ENCODE measurements at regions not wholly inside any gene's neighbourhood (a gene's known extent, or its start where the extent isn't known, plus 50 kb on each side); places are given as distances from the start of the nearest gene placed in this dataset.
A peak's percentile ranks its signal among the peaks of the same experiment; 100 is the strongest.

DNA sequence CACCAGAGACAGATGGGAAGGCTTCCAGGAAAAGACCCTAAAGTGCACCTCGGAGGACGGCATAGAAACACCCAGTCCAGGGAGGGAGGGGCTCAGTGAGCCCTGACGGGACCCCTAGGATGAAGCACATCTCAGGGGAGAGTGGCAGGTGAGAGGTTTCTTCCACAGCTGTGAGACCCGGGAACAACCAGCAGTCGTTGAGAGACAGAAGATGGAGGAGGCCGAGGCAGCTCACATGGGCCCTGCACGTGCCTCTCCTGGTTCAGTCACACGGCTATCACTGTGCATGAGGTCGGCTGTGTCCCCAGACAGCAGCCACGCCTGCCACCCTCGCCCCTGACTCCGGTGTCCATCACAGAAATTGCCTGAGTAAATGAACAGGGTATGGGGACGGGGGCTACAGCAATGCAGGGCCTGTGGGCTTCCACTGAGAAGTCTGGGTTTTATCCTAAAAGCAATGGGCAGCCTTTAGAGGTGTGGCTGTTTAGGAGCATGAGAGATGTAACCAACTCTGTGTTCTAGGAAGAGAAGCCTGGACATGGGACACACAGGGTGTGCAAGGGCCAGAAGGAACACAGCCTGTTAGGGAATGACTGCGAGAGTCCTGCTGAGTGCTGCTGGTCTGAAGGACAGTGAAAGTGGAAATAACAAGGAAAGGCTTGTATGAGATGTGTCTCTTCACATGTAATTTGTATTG, 102.0 kb downstream of the TMEM18 start:
- DNase-seq = no peak

DNA sequence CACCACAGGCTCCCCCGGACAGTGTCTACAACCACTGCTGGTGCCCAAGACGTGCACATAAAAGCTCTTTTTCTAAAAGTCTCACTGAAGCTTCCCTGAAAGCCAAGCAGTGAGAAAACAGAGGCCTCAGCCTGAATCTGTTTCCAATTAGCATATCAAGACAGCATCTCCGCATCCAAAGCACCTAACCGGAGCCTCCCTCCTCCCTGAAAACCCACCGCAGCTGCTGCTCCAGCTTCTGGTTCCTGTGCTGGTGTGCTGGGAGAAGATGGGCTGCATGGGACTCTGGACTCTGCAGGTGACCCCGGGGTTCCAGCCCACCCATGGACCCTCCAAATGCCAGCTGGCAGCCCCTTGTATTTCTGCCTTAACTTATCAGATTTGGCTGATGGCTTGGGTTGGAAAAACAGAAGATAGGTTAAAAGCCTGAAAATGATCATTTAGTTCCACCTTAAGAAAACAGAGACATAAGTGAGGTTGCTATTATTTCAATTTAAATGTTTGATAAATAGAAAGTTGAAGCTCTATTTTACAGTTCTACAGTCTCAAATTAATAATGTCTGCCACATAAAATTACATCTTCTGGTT, 103.3 kb downstream of the TMEM18 start:
- DNase-seq = no peak

DNA sequence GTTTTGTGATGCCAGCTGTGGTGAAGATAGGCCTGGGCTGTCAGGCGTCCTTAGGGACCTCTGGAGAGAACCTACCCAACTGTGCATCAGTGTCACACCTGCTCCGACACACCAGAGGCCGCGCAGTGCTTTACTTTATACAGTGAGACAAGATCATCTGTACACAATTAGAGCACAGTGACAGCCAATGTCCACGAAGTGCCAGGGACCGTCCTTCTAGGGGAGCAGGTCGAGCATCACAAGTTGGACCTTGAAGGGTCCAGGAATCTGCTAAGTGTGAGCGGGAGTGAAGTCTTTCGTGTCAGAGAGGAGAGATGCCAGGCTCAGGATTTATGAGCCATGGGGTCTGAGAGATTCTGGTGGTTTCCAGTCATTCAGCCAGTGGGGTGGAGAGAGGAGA, 104.2 kb downstream of the TMEM18 start:
- no peak for DNase-seq

DNA sequence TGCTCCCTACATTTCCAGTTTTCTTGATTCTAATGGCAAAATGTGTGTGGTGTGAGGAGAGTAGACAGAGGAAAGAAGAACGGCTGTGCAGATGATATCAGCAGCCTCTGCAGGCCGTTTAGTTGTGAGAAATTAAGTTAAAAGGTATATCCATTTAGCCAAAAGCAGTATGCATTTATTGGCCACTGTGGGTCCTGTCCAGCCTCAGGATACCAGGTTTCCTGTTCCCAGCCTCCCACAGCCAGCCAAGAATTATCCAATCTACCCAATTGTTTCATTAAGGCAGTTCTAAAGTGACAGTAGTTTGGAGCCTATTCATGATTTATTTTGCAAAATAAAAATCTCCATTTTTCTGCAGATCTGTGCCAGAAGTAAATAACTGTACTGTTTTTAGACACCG, 107.5 kb downstream of the TMEM18 start:
- no peak for DNase-seq

DNA sequence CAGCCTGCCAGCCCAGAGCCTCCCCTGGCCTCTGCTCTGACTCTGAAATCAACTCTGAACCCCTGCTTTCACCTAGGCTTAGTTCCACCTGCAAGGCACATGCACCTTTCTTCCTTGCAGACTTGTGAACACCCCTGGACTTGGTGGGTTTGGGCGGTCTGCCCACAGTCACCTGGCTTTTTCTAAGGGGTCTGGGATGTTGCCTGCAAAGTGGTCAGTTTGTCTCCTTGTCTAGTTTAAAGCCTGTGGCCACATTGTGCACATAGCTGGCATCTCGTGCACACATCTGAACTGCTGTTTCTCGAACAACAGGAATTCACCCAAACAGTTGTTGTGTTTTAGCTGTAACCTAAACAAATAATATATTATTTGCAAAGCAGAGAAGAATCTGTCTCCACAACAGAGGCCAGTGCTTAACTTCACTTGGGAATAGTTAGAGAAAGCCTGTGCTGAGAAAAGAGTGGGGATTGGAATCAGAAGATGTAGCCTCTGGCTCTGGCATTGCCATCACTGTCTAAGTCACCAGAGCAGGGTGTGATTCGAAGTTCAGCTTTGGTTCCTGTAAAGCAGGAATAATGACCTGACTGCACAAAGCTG, 108.5 kb downstream of the TMEM18 start:
- no peak for DNase-seq

DNA sequence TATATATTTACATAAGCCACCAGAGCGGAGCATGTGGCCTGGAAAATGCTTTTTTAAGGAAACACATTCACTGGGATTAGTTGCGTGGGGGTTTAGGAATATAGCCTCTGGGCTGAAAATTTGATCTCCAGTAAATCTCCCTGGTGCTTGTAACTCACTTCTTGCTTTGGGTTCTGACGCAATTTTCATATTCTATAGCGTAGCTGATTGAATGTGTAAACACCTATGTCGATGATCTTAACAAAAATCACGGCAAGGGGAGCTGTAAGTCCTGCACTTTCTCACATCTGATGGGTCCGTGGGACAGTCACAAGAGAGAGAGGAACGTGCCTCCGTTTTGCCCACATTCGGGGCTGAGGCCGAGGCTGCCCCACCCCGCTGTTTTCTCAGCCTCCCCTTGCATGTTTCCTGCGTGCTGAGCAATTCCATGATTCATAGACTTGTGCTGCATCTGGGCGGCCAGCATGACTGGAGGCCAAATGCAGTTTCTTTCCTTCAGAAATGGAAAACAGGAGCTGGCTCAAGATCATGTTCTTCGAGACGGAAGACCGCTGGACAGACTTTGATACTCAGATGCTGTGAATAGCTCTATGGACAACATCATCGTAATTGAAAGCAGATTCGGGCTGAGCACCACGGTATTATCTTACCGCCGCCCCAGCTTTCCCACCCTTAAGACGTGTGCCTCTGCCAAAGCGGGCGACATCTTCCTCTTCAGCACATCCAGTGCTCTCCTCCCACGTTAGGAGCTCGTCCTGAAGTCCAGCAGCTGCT, 109.2 kb downstream of the TMEM18 start:
- no peak for DNase-seq

DNA sequence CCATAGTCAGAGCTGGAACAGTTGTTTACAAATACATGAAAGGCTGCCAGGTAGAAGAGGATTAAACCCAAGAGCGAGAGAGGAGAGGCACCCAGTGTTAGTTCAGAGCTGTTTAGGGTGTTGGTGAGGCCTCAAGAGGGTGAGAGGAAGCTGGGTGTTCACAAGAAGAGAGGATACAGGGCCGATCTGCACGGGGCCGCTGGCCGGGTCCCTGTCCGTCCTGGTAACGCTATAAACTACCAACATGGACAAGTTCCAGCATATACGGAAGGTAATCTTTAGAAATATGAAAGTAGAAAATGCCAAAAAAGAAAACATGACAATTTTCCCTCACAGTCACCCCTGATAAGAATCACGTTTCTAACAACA, 109.7 kb downstream of the TMEM18 start:
- DNase-seq = no peak

DNA sequence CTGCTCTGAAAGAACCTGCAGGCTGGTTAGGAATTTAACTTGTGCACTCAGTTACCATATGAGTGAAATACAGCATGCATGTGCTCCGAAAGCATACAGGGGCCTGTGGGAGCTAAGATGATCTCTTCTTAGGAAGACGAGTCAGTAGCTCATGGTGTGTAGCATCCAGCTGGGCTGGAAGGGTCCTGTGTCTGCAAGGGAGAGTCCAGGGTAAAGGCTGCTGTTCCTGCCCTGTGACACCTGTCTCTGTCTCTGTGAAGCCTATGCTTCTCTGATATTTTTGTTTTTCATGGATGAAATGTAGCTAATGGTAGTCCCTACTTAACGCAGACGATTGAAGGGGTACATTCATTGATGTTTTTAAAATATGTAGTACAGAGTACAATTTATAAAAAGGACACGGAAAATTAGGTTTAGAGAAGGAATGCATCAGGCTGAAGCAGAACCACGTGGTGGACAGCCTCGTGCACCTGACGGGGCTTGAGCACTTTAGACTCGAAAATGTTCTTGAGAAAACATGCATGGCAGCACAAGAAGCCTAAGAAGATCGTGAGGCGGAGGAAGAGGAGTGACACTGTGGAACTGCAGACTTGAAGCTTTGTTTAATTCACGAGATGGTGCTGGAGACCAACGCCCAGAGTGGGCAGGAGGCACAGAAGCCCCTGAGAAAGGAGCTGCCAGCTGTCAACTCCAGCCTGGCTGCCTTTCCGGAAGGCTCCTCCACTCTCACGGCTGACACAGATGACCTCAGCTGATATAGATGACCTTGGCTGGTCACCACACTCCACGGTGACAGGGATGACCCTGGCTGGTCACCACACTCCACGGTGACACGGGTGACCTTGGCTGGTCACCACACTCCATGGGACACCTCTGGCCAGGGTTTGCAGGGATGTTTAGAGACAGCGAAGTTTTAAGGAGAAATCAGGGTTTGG, 110.6 kb downstream of the TMEM18 start:
- no peak for DNase-seq

DNA sequence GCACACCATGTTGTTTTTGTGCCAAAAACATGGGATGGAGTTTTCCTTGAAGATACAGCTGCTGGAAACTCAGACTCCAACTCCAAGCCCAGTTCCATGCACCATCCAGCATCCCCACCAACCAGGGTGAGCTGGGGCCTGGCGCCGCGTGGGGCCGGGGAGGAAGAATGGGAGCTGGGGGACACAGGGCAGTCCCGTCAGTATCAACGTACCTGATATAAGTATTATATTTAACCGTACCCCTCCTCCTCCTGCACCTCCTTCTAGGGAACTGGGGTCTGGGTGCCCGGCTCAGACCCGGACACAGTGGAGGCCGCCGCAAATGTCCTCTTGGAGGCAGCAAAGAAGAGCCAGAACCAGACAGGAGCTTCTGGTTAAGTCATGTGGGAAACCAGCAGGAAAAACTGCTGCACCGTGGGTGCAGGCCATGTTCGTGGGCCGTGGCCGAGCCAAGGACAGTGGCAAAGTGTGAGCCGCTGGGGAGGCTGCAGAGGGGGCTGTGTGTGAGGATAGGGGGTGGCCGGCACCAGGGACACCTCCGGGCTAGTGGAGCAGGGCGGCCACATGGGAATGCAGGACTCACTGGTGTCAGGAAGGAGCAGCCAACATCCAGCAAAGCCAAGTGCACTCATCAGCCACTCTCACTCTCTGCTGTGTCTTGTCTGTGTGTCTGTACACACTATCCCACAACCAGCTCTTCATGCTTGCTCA, 112.6 kb downstream of the TMEM18 start:
- no peak for DNase-seq

DNA sequence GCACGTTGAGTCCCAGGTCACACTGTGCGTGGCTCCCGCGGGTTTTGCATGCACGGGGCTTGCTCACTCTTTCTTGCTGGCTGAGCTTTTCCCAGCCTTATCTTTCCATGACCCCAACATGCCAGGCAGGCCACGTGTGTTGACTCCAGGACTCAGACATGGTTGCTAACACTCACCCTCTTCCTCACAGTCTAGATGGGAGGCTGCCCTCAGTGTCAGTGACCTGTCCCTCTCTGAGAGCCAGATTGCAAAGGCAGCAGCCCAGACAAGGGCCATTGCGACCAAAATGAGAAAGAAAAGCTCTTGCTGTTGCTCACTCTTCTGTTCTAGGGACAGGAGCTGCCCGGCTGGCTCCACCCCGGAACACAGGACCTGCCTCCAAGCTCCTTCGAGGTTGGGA, 113.7 kb downstream of the TMEM18 start:
- DNase-seq = no peak

DNA sequence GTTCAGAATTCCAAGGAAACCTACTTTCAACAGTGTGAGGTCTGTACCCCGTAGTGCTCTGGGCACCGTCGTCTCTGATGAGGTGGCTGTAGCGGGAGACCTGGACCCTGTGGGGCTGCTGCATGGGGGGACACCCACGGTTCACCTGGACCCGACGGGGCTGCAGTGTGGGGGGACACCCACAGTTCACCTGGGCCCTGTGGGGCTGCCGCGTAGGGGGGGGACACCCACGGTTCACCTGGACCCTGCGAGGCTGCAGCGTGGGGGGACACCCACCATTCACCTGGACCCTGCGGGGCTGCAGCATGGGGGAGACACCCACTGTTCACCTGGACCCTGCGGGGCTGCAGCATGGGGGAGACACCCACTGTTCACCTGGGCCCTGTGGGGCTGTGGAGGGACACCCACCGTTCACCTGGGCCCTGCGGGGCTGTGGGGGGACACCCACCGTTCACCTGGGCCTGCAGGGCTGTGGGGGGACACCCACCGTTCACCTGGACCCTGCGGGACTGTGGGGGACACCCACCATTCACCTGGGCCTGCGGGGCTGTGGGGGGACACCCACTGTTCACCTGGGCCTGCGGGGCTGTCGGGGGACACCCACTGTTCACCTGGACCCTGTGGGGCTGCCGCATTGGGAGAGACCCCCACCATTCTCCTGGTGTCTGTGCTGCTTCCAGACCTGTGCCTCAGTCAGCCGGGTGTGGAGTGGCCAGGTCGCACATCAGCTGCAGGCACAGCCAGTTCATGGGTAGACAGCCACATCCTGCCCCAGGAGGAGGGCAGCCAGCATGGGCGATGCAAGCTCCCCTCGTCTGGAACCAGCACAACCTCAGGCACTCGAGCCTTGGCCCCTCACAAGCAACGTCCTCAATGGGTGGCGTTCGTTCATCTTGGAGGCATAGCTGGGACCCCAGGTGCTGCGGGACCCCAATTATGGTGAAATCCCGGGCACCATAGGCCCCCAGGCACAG, 114.5 kb downstream of the TMEM18 start:
- DNase-seq = no peak

DNA sequence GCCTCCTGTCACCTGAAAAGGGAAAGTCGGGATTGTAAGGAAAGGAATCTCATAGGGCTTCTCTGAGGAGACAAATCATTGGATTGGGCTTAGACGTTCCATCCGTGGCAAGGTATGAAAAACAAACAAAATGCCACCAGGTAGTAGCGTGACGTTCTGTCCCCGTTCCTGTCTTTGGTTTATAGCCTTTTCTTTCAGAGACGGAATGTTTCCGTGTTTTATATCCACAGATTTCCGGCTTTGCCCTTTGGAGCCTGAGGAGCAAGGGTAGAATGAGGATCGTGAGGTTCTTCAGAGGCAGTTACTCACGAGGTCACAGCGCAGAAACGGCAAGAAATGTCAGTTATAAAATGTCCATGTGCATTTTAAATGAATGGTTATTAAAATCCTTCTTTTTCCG, 118.3 kb downstream of the TMEM18 start:
- no peak for DNase-seq

DNA sequence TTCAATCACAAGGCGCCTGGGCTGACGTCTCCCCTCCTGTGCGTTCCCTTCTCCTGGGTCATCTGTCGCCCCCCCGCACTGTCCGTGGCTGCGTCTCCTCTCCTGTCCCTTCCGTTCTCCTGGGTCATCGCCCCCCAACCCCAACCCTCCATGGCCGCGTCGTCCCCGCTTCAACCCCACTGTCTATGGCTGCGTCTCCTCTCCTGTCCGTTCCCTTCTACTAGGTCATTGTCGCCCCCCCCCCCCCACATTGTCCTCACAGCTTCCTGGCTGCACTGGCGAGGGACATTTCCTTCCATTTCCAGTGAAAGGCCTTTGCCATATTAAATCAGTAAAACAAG, 118.9 kb downstream of the TMEM18 start:
- no peak for DNase-seq

DNA sequence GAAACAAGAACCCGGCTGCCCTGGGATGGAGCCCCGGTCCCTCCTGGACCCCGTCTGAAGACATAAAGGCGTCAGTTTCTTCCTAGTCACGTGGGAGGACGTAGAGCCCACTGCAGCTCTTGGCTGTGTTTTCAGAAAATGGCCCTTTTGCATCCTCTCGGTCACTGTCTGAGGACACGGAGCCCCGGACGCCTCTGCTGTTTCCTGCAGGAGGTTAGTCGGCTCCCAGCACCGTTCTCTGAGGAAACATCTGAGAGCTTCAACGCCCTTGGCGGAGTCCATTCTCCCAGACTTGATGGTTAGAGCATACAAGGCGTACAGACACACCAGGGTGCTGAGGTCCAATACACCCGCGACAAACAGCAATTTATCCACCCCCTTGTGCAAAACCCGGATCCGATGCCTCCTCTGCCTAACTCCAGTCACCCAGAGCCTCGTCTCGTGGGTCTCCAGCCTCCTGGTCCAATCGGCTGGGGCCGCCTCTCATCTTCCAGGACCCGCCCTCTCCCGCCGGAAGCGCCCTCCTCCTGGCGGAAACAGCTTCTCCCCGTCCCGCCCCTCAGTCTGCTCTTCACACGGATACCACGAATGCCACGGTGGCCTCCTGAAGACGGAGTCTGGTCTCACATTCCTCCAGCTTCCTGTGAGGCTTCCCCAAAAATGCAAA, 119.4 kb downstream of the TMEM18 start:
- peak; percentile 46 for DNase-seq

DNA sequence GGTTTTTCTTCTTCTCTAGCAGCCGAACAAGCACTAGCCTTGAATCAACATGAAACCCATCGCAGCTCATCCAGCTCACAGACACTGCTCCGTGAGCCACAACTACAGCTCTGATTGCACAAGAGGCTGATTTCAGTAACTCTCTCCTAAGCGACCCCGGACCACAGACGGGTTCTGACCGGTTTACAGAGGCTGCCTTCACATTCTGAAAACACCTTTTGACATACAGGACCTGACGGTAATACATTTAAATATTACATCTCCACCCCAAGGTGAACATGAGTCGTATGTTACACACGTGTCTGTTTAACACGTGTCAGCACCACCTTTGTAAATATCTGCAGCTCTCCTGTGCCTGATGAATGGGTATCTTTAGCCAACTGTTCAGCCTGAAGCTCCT, 120.7 kb downstream of the TMEM18 start:
- DNase-seq = no peak

DNA sequence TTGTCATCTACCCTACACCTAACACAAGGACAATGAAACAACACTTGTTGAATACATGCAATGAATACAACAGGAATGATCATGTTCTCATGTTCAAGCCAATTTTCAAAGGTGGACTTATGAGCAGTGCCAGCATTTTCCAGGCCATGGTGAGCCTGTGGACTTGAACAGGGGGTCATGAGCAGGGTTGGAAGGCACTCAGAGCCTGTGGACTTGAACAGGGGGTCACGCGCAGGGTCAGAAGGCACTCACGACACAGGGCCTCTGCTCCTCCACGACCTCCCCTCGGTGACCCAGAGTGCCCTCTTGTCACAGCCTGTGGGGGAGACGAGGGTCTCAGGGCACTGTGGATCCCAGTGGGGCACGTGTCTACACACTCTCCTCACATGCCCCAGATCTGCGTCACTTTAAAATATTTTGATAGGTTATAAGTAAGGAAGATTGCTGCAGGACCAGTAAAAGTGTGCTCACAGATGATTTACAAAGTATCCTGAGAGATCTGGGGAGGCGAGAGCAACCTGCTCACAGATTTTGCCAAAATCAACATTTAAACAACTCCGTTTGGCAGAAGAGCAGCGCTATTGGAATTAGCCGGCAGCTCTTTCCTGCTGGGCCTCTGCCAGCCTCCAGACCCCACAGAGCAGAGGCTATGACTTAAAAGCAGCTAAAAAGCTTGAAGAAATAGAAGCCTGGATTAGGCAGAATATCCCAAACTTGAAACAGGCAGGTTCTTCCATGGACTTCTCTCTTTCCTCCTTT, 121.9 kb downstream of the TMEM18 start:
- DNase-seq = no peak

DNA sequence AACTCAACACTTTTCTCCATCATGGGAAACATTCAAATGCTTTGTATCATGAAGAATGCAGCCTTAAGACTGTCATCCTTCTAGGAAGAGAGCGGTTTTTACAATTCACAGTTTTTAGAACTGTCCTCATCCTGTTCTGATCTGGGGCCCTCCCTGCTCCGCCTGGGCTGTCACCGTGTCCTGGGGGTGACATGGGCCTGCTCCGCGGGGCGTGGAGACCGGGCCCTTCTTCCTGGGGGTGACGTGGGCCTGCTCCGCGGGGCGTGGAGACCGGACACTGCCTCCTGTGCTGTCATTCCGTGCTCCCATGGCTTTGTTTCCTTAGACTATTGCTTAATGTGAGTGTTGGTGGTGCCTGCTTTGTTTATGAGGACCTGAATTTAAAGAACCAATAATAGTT, 122.8 kb downstream of the TMEM18 start:
- DNase-seq = no peak

DNA sequence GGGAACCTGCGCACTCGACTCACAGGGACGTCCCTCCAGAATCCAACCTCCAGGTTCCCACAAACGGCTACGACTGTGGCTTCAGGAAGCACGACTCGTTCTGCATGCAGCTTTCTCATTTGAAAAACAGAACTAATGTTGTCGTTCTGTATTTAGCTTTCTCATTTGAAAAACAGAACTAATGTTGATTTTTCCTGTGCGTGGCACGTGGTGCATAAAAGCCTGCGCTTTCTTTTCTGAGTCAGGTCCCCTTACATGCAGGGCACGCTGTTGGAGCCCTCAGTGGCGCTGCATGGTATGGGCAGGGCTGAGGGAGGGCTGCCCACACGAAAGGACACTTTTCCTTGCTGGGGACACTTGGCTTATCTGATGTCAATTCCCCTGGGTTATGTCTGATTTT, 124.3 kb downstream of the TMEM18 start:
- DNase-seq = no peak

DNA sequence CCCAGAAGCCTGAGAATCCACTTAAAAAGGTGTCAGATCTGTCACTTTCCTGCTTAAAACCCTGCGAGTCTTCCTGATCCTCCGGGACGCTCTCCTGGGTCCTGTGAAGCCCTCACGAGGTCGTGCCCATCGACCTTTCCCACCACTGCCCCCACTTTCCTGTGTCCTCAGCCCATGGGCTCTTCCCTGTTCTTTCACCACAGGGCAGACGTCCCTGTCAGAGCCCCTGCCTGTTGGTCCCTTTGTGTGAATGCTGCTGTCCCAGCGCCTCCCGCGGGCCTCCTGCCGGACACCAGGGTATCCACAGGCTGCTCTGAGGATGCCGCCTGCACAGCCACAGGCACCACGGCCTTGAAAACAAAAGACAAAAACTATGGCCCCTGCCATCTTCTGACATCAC, 125.6 kb downstream of the TMEM18 start:
- no peak for DNase-seq
